ENCODE measurements at regions not wholly inside any gene's neighbourhood (a gene's known extent, or its start where the extent isn't known, plus 50 kb on each side); places are given as distances from the start of the nearest gene placed in this dataset.

DNA sequence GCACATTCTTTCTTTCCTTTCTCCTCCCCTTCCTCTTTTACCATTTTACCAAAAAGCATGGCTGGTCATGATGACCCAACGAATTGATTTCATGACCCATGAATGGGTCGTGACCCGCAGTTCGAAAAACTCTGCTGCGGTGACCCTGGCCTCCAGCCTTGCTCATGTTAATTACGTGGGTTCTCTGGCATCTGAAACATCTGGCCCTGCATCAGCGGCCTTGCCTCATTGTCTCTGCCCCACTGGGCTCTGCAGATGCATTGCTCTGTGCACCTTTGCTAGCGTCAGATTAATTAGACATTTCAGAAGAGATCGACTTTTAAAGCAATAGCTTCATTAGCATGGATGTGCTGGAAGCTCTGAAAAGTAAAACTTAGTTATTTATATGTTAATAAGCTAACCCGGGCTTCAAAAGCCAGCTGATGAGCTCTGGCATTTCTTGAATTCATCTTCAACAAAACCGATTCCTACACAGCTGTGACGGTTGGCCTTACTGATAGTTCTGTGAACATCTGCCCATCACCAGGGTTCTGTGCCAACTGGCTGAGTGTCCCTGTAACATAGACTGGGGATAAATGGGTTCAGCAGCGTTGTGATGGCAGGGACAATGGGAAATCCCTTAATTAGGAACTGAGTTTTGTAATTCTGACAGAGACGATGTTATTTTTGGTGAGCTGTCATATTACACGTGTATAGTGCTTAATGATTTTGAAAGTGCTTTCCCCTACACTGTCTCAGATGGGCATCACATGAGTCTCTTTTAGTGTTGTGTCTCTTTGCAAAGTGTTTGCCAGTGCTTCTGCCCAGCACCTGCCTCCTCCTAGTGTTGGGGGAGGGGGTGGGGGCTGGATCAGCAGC, 225.9 kb upstream of the EEF2KMT start:
- intact Hi-C loops (cut with micrococcal nuclease): no loop called here
- Histone ChIP-seq H3K9me1 (ENCODE audit: insufficient read depth, low read length) (no peaks in the 10 kb centered on the region), H3K4me1 (ENCODE audit: control insufficient read depth, insufficient read depth, low read length) (no peaks in the 10 kb centered on the region), H4K91ac (ENCODE audit: insufficient read depth, low read depth, low read length) (no peak overlapping the region), H3K27me3 (ENCODE audit: control insufficient read depth, insufficient read depth, low read length) (no peaks in the 10 kb centered on the region), H2BK120ac (ENCODE audit: low read depth, low read length) (no peak overlapping the region), H2AK5ac (ENCODE audit: low read depth, low read length) (no peak overlapping the region), H2BK5ac (ENCODE audit: low read depth, low read length, poor library complexity, severe bottlenecking) (no peak overlapping the region), H3K56ac (ENCODE audit: extremely low read depth, insufficient read depth, low read length) (no peak overlapping the region), H3K18ac (ENCODE audit: low read depth, low read length) (no peak overlapping the region), H4K20me1 (ENCODE audit: insufficient read depth, low read length) (no peaks in the 10 kb centered on the region), H3K4me2 (ENCODE audit: low read depth, low read length) (no peak overlapping the region), H3K14ac (replicated peaks; ENCODE audit: low read depth, low read length) (no peak overlapping the region), H3K4ac (ENCODE audit: low read depth, low read length) (no peak overlapping the region), H2AK9ac (replicated peaks; ENCODE audit: low read depth, low read length, poor library complexity) (no peak overlapping the region), H3K27ac (ENCODE audit: insufficient read depth, low read length) (no peak overlapping the region), H3K23ac (ENCODE audit: low read depth, low read length) (no peak overlapping the region), H3K36me3 (ENCODE audit: control insufficient read depth, insufficient read depth, low read length) (no peaks in the 10 kb centered on the region), H4K8ac (ENCODE audit: low read depth in 2 of 2, low read length in 2 of 2) (no peak overlapping the region), H4K5ac (ENCODE audit: low read depth, low read length) (no peak overlapping the region), H2AFZ (replicated peaks; ENCODE audit: low read length, poor library complexity) (no peak overlapping the region), H2BK15ac (ENCODE audit: low read depth, low read length) (no peak overlapping the region), H3K4me3 (ENCODE audit: insufficient read depth, low read depth, low read length) (no peak overlapping the region), H3K9ac (ENCODE audit: low read depth, low read length) (no peak overlapping the region), H3K79me1 (ENCODE audit: low read depth in 1 of 2, low read length in 2 of 2) (no peaks in the 10 kb centered on the region), H2BK20ac (ENCODE audit: low read depth, low read length) (no peak overlapping the region), H3K9me3 (ENCODE audit: control insufficient read depth, insufficient read depth, low read length) (peaks cover 25% of the 10 kb centered on the region)
- in situ Hi-C loops (cut with MboI; ENCODE audit: low sequenced_read_pairs): no loop called here
- no peak for ATAC-seq (ENCODE audit: low read depth)
- dilution Hi-C loops (cut with HindIII; ENCODE audit: low sequenced_read_pairs, unreplicated experiment): no loop called here
- ChIA-PET CTCF (no interaction called here), POLR2A (ENCODE audit: unreplicated experiment) (no interaction called here)
- no peak for TF ChIP-seq RAD21 (IDR thresholded peaks at IDR 0.05; ENCODE audit: low read length)
- no peak for TF ChIP-seq RCOR1 (IDR thresholded peaks at IDR 0.05; ENCODE audit: insufficient replicate concordance, low read length)
- TF ChIP-seq RFX5 (IDR thresholded peaks at IDR 0.05; ENCODE audit: low read depth, low read length): no peak
- TF ChIP-seq MAFK (IDR thresholded peaks at IDR 0.05; ENCODE audit: low read depth, low read length): no peak
- no peak for TF ChIP-seq SMC3 (IDR thresholded peaks at IDR 0.05; ENCODE audit: low read depth, low read length)
- BruUV-seq (replicated peaks): no TSS peak
- WGBS, 2 experiments (ENCODE audit: extremely low coverage in 2 of 2, insufficient read length in 1 of 2): 57% methylated on average over 6 of the region's 15 CpGs; no CpG with 5 or more reads in 1 of the 2 experiments
- DNase-seq: no peak
